ENCODE measurements at regions not wholly inside any gene's neighbourhood (a gene's known extent, or its start where the extent isn't known, plus 50 kb on each side); places are given as distances from the start of the nearest gene placed in this dataset.

GRCh38 chr15:66615846-66616245 is 50.0 kb upstream of the LCTL start:
- ChIA-PET POLR2A (interaction anchor here (0.9 kb wide), 1 partner anchor 86 kb away, joined by 4 read pairs; the partner anchor contains the start of gene SMAD6), CTCF (interaction anchor here (4.3 kb wide), 1 partner anchor 83 kb away, joined by 44 read pairs; no protein-coding TSS in a partner anchor)
- H3K27me3 ChIP-seq (ENCODE audit: control insufficient read depth, insufficient read depth, low read length), result peaks cover 2% of the 10 kb centered on the region
- H3K9me3 ChIP-seq (ENCODE audit: control insufficient read depth, insufficient read depth, low read length), result no peaks in the 10 kb centered on the region
- DNase-seq (ENCODE audit: low read depth, low spot score), result no peak
- H3K4me3 ChIP-seq (ENCODE audit: low read depth, low read length), result no peak overlapping the region
- H3K27ac ChIP-seq (ENCODE audit: low read depth, low read length), result no peak overlapping the region
- no peak for TF ChIP-seq CTCF (IDR thresholded peaks at IDR 0.05; ENCODE audit: low read depth, low read length)

GRCh38 chr15:66617137-66618090 is 51.6 kb upstream of the LCTL start:
- Histone ChIP-seq H3K4me3 (ENCODE audit: low read depth, low read length) (no peak overlapping the region), H3K27me3 (ENCODE audit: control insufficient read depth, insufficient read depth, low read length) (peaks cover 2% of the 10 kb centered on the region), H3K9me3 (ENCODE audit: control insufficient read depth, insufficient read depth, low read length) (no peaks in the 10 kb centered on the region; the same call in 1 of the 2 replicates), H3K27ac (ENCODE audit: low read depth, low read length) (peak overlapping the region; percentile 96)
- peak; percentile 38 for DNase-seq (ENCODE audit: low read depth, low spot score)
- POLR2A ChIA-PET, result interaction anchor here (0.6 to 1.0 kb wide), 2 partner anchors 35 to 83 kb away, joined by 3 to 8 read pairs; no protein-coding TSS in a partner anchor
- CTCF ChIA-PET, result interaction anchor here (1.0 to 4.3 kb wide), 3 partner anchors 82 to 234 kb away, joined by 3 to 44 read pairs (median 3); no protein-coding TSS in a partner anchor
- no peak for TF ChIP-seq CTCF (IDR thresholded peaks at IDR 0.05; ENCODE audit: low read depth, low read length)

- DNase-seq (ENCODE audit: low read depth, low spot score), result peak; percentile 38
- H3K27ac ChIP-seq (ENCODE audit: low read depth, low read length), result no peak overlapping the region
- H3K4me3 ChIP-seq (ENCODE audit: low read depth, low read length), result no peak overlapping the region
- peak; percentile 93 for TF ChIP-seq CTCF (IDR thresholded peaks at IDR 0.05; ENCODE audit: low read depth, low read length)
- no peaks in the 10 kb centered on the region for H3K27me3 ChIP-seq (ENCODE audit: control insufficient read depth, insufficient read depth, low read length)
- ChIA-PET POLR2A (interaction anchor here (0.7 kb wide), 1 partner anchor 81 kb away, joined by 3 read pairs; no protein-coding TSS in a partner anchor), CTCF (interaction anchor here (0.6 to 4.3 kb wide), 52 partner anchors 8 to 317 kb away, joined by 3 to 44 read pairs (median 4); partner anchors contain the start of gene LCTL)
- no peaks in the 10 kb centered on the region; the same call in 1 of the 2 replicates for H3K9me3 ChIP-seq (ENCODE audit: control insufficient read depth, insufficient read depth, low read length)
These were observed 53.5 kb upstream of the LCTL start for GRCh38 chr15:66619152-66619903.

GRCh38 chr15:66620341-66620740 is 54.5 kb upstream of the LCTL start:
- TF ChIP-seq CTCF (IDR thresholded peaks at IDR 0.05; ENCODE audit: low read depth, low read length), result no peak
- Histone ChIP-seq H3K27me3 (ENCODE audit: control insufficient read depth, insufficient read depth, low read length) (no peaks in the 10 kb centered on the region), H3K9me3 (ENCODE audit: control insufficient read depth, insufficient read depth, low read length) (no peaks in the 10 kb centered on the region; the same call in 1 of the 2 replicates), H3K27ac (ENCODE audit: low read depth, low read length) (no peak overlapping the region), H3K4me3 (ENCODE audit: low read depth, low read length) (no peak overlapping the region)
- ChIA-PET POLR2A (no interaction called here), CTCF (interaction anchor here (4.1 kb wide), 1 partner anchor 232 kb away, joined by 26 read pairs; no protein-coding TSS in a partner anchor)
- DNase-seq (ENCODE audit: low read depth, low spot score), result no peak
